HG03354 (cell line): ENCODE measurements at regions not wholly inside any gene's neighbourhood (a gene's known extent, or its start where the extent isn't known, plus 50 kb on each side); places are given as distances from the start of the nearest gene placed in this dataset.

ENCODE experiments used
- ATAC-seq: cut with Tn5 transposase; IDR thresholded peaks from one replicate; pipeline ENCODE4 v1.9.1; 2021; ENCODE audit warnings: mild to moderate bottlenecking; ENCODE audit not compliant: unreplicated experiment, poor library complexity, severe bottlenecking

GRCh38 chr13:84032116-84032515, 149.8 kb upstream of the SLITRK1 start:
- no peak for ATAC-seq

GRCh38 chr13:84031120-84031519, 148.8 kb upstream of the SLITRK1 start:
- no peak for ATAC-seq

GRCh38 chr13:84029396-84029795, 147.1 kb upstream of the SLITRK1 start:
- no peak for ATAC-seq

- ATAC-seq, result no peak
Measured at GRCh38 chr13:84025824-84026223, 143.6 kb upstream of the SLITRK1 start.

GRCh38 chr13:83996415-83996814, 114.1 kb upstream of the SLITRK1 start:
- ATAC-seq, result no peak

- ATAC-seq, result no peak
Measured at GRCh38 chr13:83995930-83996329, 113.7 kb upstream of the SLITRK1 start.

- no peak for ATAC-seq
Measured at GRCh38 chr13:83992566-83993358, 110.5 kb upstream of the SLITRK1 start.

- no peak for ATAC-seq
Measured at GRCh38 chr13:83987394-83987793, 105.1 kb upstream of the SLITRK1 start.

GRCh38 chr13:83984793-83985192, 102.5 kb upstream of the SLITRK1 start:
- ATAC-seq, result no peak

- no peak for ATAC-seq
Measured at GRCh38 chr13:83980331-83980730, 98.1 kb upstream of the SLITRK1 start.

- ATAC-seq, result no peak
Measured at GRCh38 chr13:83975655-83976165, 93.4 kb upstream of the SLITRK1 start.

- ATAC-seq, result no peak
Measured at GRCh38 chr13:83958531-83958930, 76.3 kb upstream of the SLITRK1 start.

- no peak for ATAC-seq
Measured at GRCh38 chr13:83955011-83955410, 72.7 kb upstream of the SLITRK1 start.

- ATAC-seq, result no peak
Measured at GRCh38 chr13:83953916-83954315, 71.6 kb upstream of the SLITRK1 start.

GRCh38 chr13:83950293-83950692, 68.0 kb upstream of the SLITRK1 start:
- no peak for ATAC-seq

- no peak for ATAC-seq
Measured at GRCh38 chr13:83943530-83944279, 61.4 kb upstream of the SLITRK1 start.

GRCh38 chr13:83941701-83942335, 59.5 kb upstream of the SLITRK1 start:
- ATAC-seq, result no peak

GRCh38 chr13:83940742-83941141, 58.5 kb upstream of the SLITRK1 start:
- ATAC-seq, result no peak

- ATAC-seq, result no peak
Measured at GRCh38 chr13:83937579-83937978, 55.3 kb upstream of the SLITRK1 start.

- ATAC-seq, result no peak
Measured at GRCh38 chr13:83935566-83935965, 53.3 kb upstream of the SLITRK1 start.
